ENCODE measurements at regions not wholly inside any gene's neighbourhood (a gene's known extent, or its start where the extent isn't known, plus 50 kb on each side); places are given as distances from the start of the nearest gene placed in this dataset.

- TF ChIP-seq ZFX (IDR thresholded peaks at IDR 0.05) (no peak), CTCF (conservative IDR thresholded peaks at IDR 0.05) (no peak)
- no peak overlapping the region for H3K27ac ChIP-seq
These were observed 54.1 kb upstream of the ZNF366 start for GRCh38 chr5:72561148-72561972.

- TF ChIP-seq ZFX (IDR thresholded peaks at IDR 0.05): no peak
- TF ChIP-seq CTCF (conservative IDR thresholded peaks at IDR 0.05): no peak
- H3K27ac ChIP-seq: no peak overlapping the region
These were observed 52.9 kb upstream of the ZNF366 start for GRCh38 chr5:72559866-72560766.

- H3K27ac ChIP-seq: no peak overlapping the region
- TF ChIP-seq CTCF (conservative IDR thresholded peaks at IDR 0.05) (no peak), ZFX (IDR thresholded peaks at IDR 0.05) (no peak)
These were observed 51.2 kb upstream of the ZNF366 start for GRCh38 chr5:72558383-72558782.

- TF ChIP-seq ZFX (IDR thresholded peaks at IDR 0.05): no peak
- no peak overlapping the region for H3K27ac ChIP-seq
These were observed 50.8 kb upstream of the ZNF366 start for GRCh38 chr5:72558046-72558336.

- no peak overlapping the region for H3K27ac ChIP-seq
- no peak for TF ChIP-seq ZFX (IDR thresholded peaks at IDR 0.05)
- TF ChIP-seq CTCF (conservative IDR thresholded peaks at IDR 0.05): no peak
These were observed 50.2 kb upstream of the ZNF366 start for GRCh38 chr5:72557167-72558045.

All from C4-2B (cell line).